MM.1S (cell line): ENCODE measurements at regions not wholly inside any gene's neighbourhood (a gene's known extent, or its start where the extent isn't known, plus 50 kb on each side); places are given as distances from the start of the nearest gene placed in this dataset.

Source experiments
- DNase-seq: peaks from one replicate; pipeline ENCODE4 v3.0.0-alpha.2; 2015
- H2AFZ ChIP-seq: fragments of 300-600 bp; sonication (generic); 2 replicates; pipeline ENCODE4 v1.6.0; 2016; ENCODE audit warnings: antibody characterized with exemption, low read length
- H3F3A ChIP-seq: fragments of 300-600 bp; sonication (generic); 2 replicates; pipeline ENCODE4 v1.6.1; 2016; ENCODE audit warnings: mild to moderate bottlenecking, antibody characterized with exemption, low read length, moderate library complexity, mixed read lengths; ENCODE audit not compliant: insufficient read depth
- H3K27ac ChIP-seq: fragments of 300-600 bp; sonication (generic); 2 replicates; pipeline ENCODE4 v1.5.1; 2016; ENCODE audit warnings: mild to moderate bottlenecking, low read length
- H3K27me3 ChIP-seq: fragments of 300-600 bp; sonication (generic); replicated peaks from 2 replicates; pipeline ENCODE4 v1.6.0; 2016; ENCODE audit warnings: low read length; ENCODE audit not compliant: insufficient read depth
- H3K36me3 ChIP-seq: fragments of 300-600 bp; sonication (generic); replicated peaks from 2 replicates; pipeline ENCODE4 v1.6.1; 2016; ENCODE audit warnings: mild to moderate bottlenecking, low read length, mixed read lengths; ENCODE audit not compliant: insufficient read depth
- H3K4me1 ChIP-seq: fragments of 300-600 bp; sonication (generic); 2 replicates; pipeline ENCODE4 v1.6.1; 2016; ENCODE audit warnings: low read length, mixed read lengths
- H3K4me2 ChIP-seq: fragments of 300-600 bp; sonication (generic); 2 replicates; pipeline ENCODE4 v1.6.0; 2016; ENCODE audit warnings: low read depth, low read length
- H3K4me3 ChIP-seq: fragments of 300-600 bp; sonication (generic); 2 replicates; pipeline ENCODE4 v1.5.1; 2016; ENCODE audit warnings: low read length, mixed read lengths
- H3K79me2 ChIP-seq: fragments of 300-600 bp; sonication (generic); 2 replicates; pipeline ENCODE4 v1.6.1; 2016; ENCODE audit warnings: mixed run types, low read length, mixed read lengths
- H3K9ac ChIP-seq: fragments of 300-600 bp; sonication (generic); 2 replicates; pipeline ENCODE4 v1.6.1; 2016; ENCODE audit warnings: low read length, mixed read lengths
- H3K9me2 ChIP-seq: fragments of 300-600 bp; sonication (generic); replicated peaks from 2 replicates; pipeline ENCODE4 v1.6.1; 2016; ENCODE audit warnings: mild to moderate bottlenecking, low read length, mixed read lengths; ENCODE audit not compliant: insufficient read depth
- H3K9me3 ChIP-seq: fragments of 300-600 bp; sonication (generic); replicated peaks from 2 replicates; pipeline ENCODE4 v1.6.1; 2016; ENCODE audit warnings: mild to moderate bottlenecking, low read length, mixed read lengths; ENCODE audit not compliant: insufficient read depth
- H4K20me1 ChIP-seq: fragments of 300-600 bp; sonication (generic); 2 replicates; pipeline ENCODE4 v1.6.1; 2016; ENCODE audit warnings: mild to moderate bottlenecking, low read length, moderate library complexity, mixed read lengths; ENCODE audit not compliant: insufficient read depth
- CTCF ChIP-seq: fragments of 300-600 bp; sonication (generic); IDR thresholded peaks from 2 replicates; pipeline ENCODE4 v1.5.1; 2016; ENCODE audit warnings: antibody characterized with exemption, low read length, mixed read lengths
- EZH2 ChIP-seq: fragments of 300-600 bp; sonication (generic); optimal IDR thresholded peaks from 2 replicates; pipeline ENCODE3; 2017; ENCODE audit warnings: low read depth, mild to moderate bottlenecking, antibody characterized with exemption, low read length, mixed read lengths
- EZH2phosphoT487 ChIP-seq: fragments of 300-600 bp; sonication (generic); IDR thresholded peaks from 2 replicates; pipeline ENCODE4 v1.6.1; 2018; ENCODE audit warnings: antibody characterized with exemption, low read length

GRCh38 chr2:11103984-11104793 lies 51.1 kb upstream of the SLC66A3 start:
- H3K9me2 ChIP-seq = no peaks in the 10 kb centered on the region
- H3K9ac ChIP-seq = no peak overlapping the region
- 0 out of 2 replicates have a peak overlapping the region, but pooled peaks have one; percentile 25 for H2AFZ ChIP-seq
- H4K20me1 ChIP-seq = no peaks in the 10 kb centered on the region
- TF ChIP-seq EZH2 = no peak
- no peak for TF ChIP-seq EZH2phosphoT487
- TF ChIP-seq CTCF = no peak
- no peaks in the 10 kb centered on the region for H3K9me3 ChIP-seq
- no peaks in the 10 kb centered on the region for H3K36me3 ChIP-seq
- H3K4me1 ChIP-seq = peaks cover 30% of the 10 kb centered on the region
- H3K27ac ChIP-seq = peak overlapping the region; percentile 66; the same call in 1 of the 2 replicates
- no peaks in the 10 kb centered on the region for H3K27me3 ChIP-seq
- H3K4me3 ChIP-seq = no peak overlapping the region
- H3K4me2 ChIP-seq = peak overlapping the region; percentile 33; the same call in 1 of the 2 replicates
- H3K79me2 ChIP-seq = no peaks in the 10 kb centered on the region
- H3F3A ChIP-seq = peaks cover 22% of the 10 kb centered on the region
- DNase-seq = peak; percentile 97

- Histone ChIP-seq H2AFZ (no peak overlapping the region), H3K79me2 (no peaks in the 10 kb centered on the region), H3K9ac (no peak overlapping the region), H3K4me1 (peaks cover 31% of the 10 kb centered on the region), H3K27me3 (no peaks in the 10 kb centered on the region), H3K9me3 (no peaks in the 10 kb centered on the region), H3K4me2 (peak overlapping the region; percentile 33; the same call in 1 of the 2 replicates), H3F3A (peaks cover 22% of the 10 kb centered on the region), H4K20me1 (no peaks in the 10 kb centered on the region), H3K4me3 (no peak overlapping the region), H3K9me2 (no peaks in the 10 kb centered on the region), H3K27ac (peak overlapping the region; percentile 54; the same call in 1 of the 2 replicates), H3K36me3 (no peaks in the 10 kb centered on the region)
- TF ChIP-seq EZH2 (no peak), CTCF (no peak), EZH2phosphoT487 (no peak)
- DNase-seq = no peak
Observed at GRCh38 chr2:11104794-11105660, 50.2 kb upstream of the SLC66A3 start.
